Liver (tissue), 8 donors: ENCODE measurements at regions not wholly inside any gene's neighbourhood (a gene's known extent, or its start where the extent isn't known, plus 50 kb on each side); places are given as distances from the start of the nearest gene placed in this dataset.

Experiments
- DNase-seq: peaks from one replicate; pipeline ENCODE4 v3.0.0-alpha.2; 2017; ENCODE audit warnings: low spot score
- H3K27ac ChIP-seq, 2 donors: one replicate each; pipeline ENCODE4 v1.7.0; 2013; ENCODE audit warnings: inconsistent platforms in 2 of 2, low read length in 2 of 2, control low read depth in 1 of 2, low read depth in 1 of 2, mild to moderate bottlenecking in 1 of 2
- H3K27me3 ChIP-seq, 4 donors: one replicate each; pipeline versions ENCODE4 v1.6.1 to v1.7.0; 2013; ENCODE audit warnings: low read length in 3 of 4, inconsistent platforms in 1 of 4, mild to moderate bottlenecking in 1 of 4, moderate library complexity in 1 of 4; ENCODE audit not compliant: control insufficient read depth in 4 of 4, insufficient read depth in 4 of 4
- H3K36me3 ChIP-seq, 4 donors: one replicate each; pipeline versions ENCODE4 v1.6.1 to v1.7.0; 2013; ENCODE audit warnings: low read length in 3 of 4, mild to moderate bottlenecking in 3 of 4, low read depth in 1 of 4, moderate library complexity in 1 of 4; ENCODE audit not compliant: control insufficient read depth in 4 of 4, insufficient read depth in 3 of 4
- H3K4me1 ChIP-seq, 4 donors: one replicate each; pipeline versions ENCODE4 v1.6.1 to v1.7.0; 2013; ENCODE audit warnings: low read length in 3 of 4, mild to moderate bottlenecking in 3 of 4, moderate library complexity in 1 of 4; ENCODE audit not compliant: control insufficient read depth in 4 of 4, insufficient read depth in 4 of 4
- H3K4me3 ChIP-seq, 3 donors: one replicate each; pipeline versions ENCODE4 v1.6.1 to v1.7.0; 2013; ENCODE audit warnings: low read length in 3 of 3, control low read depth in 1 of 3, low read depth in 1 of 3, mild to moderate bottlenecking in 1 of 3
- H3K9ac ChIP-seq, 2 donors: one replicate each; pipeline ENCODE4 v1.7.0; 2013; ENCODE audit warnings: low read length in 2 of 2, mild to moderate bottlenecking in 2 of 2, moderate library complexity in 2 of 2, control low read depth in 1 of 2, low read depth in 1 of 2
- H3K9me3 ChIP-seq, 4 donors: one replicate each; pipeline versions ENCODE4 v1.6.1 to v1.7.0; 2013; ENCODE audit warnings: low read length in 3 of 4; ENCODE audit not compliant: control insufficient read depth in 4 of 4
- FOXA1 ChIP-seq: IDR thresholded peaks from 2 replicates; pipeline ENCODE4 v1.6.1; 2016; ENCODE audit warnings: antibody characterized with exemption
- HNF4A ChIP-seq, 2 donors: conservative IDR thresholded peaks; 2 replicates each; pipeline ENCODE4 v1.6.1; 2016; ENCODE audit warnings: antibody characterized with exemption in 2 of 2, mild to moderate bottlenecking in 2 of 2
- HNF4G ChIP-seq: IDR thresholded peaks from 2 replicates; pipeline ENCODE4 v1.6.1; 2016; ENCODE audit warnings: antibody characterized with exemption
- JUND ChIP-seq, 2 donors: IDR thresholded peaks; 2 replicates each; pipeline ENCODE4 v1.6.1; 2016; ENCODE audit warnings: antibody characterized with exemption in 2 of 2
- NR2F2 ChIP-seq: IDR thresholded peaks from 2 replicates; pipeline ENCODE4 v1.6.1; 2016; ENCODE audit warnings: antibody characterized with exemption
- RXRA ChIP-seq, 2 donors: IDR thresholded peaks; 2 replicates each; pipeline ENCODE4 v1.6.1; 2017 to 2018; ENCODE audit warnings: antibody characterized with exemption in 2 of 2, mild to moderate bottlenecking in 1 of 2
- SP1 ChIP-seq: IDR thresholded peaks from 2 replicates; pipeline ENCODE4 v1.6.1; 2018; ENCODE audit warnings: antibody characterized with exemption, mild to moderate bottlenecking
- TAF1 ChIP-seq: conservative IDR thresholded peaks from 2 replicates; pipeline ENCODE4 v1.6.1; 2016; ENCODE audit warnings: antibody characterized with exemption, mild to moderate bottlenecking
- YY1 ChIP-seq: IDR thresholded peaks from 2 replicates; pipeline ENCODE4 v1.6.1; 2016; ENCODE audit warnings: antibody characterized with exemption, mild to moderate bottlenecking
- WGBS: extraction: QIAGEN DNeasy Blood & Tissue Kit; methylation state at CpG from one replicate; pipeline ENCODE4 v1.1.7; 2013; 5-methylcytosine and 5-hydroxymethylcytosine counted together
- TF ChIP-seq, protein P1 (sequence below): IDR thresholded peaks from 2 replicates; pipeline ENCODE4 v1.6.1; 2016; ENCODE audit warnings: antibody characterized with exemption
- TF ChIP-seq, protein P2 (sequence below): IDR thresholded peaks from 2 replicates; pipeline ENCODE4 v1.6.1; 2016; ENCODE audit warnings: antibody characterized with exemption, mild to moderate bottlenecking
- TF ChIP-seq, protein P3 (sequence below): fragments of 150-350 bp; IDR thresholded peaks from 2 replicates; pipeline ENCODE4 v1.5.1; 2017; ENCODE audit warnings: improper control_type of control experiment, low read depth, low read length; ENCODE audit not compliant: missing input control
- donor health status: healthy.
- donor health status: healthy.
- donor health status: healthy.
- donor health status: healthy.
- donor health status: healthy.

DNA sequence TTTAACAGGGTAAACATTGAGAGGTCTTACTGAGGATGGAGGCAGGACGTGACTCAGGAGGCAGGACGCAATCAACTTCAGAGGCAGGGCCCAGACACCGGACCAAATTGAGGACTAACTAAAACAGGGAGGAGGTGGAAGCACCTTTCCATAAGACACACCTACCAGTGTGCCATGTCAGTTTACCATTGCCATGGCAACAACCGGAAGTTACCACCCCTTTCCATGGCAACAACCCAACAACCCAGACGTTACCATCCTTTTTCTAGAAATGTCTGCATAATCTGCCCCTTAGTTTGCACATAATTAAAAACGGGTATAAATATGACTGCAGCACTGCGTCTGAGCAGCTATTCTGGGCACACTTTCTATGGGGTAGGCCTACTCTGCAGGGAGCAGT, 53.5 kb upstream of the SOX21 start:
- TF ChIP-seq TAF1, result no peak
- TF ChIP-seq FOXA1, result no peak
- TF ChIP-seq HNF4A (conservative IDR thresholded peaks at IDR 0.05), result no peak
- no peak for TF ChIP-seq SP1
- TF ChIP-seq NR2F2, result no peak
- no peak for TF ChIP-seq RXRA (IDR thresholded peaks at IDR 0.05)
- no peak for TF ChIP-seq YY1
- TF ChIP-seq HNF4G, result no peak
- TF ChIP-seq, protein P1, sequence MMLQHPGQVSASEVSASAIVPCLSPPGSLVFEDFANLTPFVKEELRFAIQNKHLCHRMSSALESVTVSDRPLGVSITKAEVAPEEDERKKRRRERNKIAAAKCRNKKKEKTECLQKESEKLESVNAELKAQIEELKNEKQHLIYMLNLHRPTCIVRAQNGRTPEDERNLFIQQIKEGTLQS, result no peak

DNA sequence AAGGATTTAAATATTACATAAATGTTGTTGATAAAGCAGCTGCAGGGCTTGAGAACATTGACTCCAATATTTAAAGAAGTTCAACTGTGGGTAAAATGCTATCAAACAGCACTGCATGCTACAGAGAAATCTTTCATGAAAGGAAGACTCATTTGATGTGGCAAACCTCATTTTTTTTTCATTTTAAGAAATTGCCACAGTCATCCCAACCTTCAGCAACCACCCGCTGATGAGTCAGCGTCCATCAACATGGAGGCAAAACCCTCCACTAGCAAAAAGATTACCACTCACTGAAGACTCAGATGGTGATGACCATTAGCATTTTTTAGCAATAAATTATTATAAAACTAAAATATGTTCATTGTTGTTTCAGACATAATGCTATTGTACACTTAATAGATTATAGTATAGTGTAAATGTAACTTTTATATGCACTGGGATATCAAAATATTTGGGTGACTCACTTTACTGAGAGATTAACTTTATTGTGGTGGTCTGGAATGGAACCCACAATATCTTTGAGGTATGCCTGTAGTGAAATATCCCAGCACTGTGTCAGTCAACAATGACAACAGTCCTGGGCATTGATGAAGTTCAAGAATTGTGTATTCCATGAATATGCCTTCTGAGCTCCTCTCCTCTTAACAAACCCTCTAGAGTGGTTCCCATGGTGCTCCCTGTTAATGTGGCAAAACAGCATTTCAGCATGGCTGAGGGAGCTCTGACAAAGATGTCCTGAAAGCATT, 52.4 kb upstream of the SOX21 start:
- DNase-seq, result no peak
- H3K4me3 ChIP-seq, result no peak overlapping the region
- H3K36me3 ChIP-seq, result no peaks in the 10 kb centered on the region
- peaks cover 0 to 2% (median 0%) of the 10 kb centered on the region in 4 donors for H3K9me3 ChIP-seq
- H3K4me1 ChIP-seq, result no peaks in the 10 kb centered on the region
- H3K9ac ChIP-seq, result no peak overlapping the region
- whole genome bisulfite sequencing, result 83% methylated on average over 2 of the region's 2 CpGs
- TF ChIP-seq SP1, result no peak
- TF ChIP-seq, protein P2, sequence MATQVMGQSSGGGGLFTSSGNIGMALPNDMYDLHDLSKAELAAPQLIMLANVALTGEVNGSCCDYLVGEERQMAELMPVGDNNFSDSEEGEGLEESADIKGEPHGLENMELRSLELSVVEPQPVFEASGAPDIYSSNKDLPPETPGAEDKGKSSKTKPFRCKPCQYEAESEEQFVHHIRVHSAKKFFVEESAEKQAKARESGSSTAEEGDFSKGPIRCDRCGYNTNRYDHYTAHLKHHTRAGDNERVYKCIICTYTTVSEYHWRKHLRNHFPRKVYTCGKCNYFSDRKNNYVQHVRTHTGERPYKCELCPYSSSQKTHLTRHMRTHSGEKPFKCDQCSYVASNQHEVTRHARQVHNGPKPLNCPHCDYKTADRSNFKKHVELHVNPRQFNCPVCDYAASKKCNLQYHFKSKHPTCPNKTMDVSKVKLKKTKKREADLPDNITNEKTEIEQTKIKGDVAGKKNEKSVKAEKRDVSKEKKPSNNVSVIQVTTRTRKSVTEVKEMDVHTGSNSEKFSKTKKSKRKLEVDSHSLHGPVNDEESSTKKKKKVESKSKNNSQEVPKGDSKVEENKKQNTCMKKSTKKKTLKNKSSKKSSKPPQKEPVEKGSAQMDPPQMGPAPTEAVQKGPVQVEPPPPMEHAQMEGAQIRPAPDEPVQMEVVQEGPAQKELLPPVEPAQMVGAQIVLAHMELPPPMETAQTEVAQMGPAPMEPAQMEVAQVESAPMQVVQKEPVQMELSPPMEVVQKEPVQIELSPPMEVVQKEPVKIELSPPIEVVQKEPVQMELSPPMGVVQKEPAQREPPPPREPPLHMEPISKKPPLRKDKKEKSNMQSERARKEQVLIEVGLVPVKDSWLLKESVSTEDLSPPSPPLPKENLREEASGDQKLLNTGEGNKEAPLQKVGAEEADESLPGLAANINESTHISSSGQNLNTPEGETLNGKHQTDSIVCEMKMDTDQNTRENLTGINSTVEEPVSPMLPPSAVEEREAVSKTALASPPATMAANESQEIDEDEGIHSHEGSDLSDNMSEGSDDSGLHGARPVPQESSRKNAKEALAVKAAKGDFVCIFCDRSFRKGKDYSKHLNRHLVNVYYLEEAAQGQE, result no peak
- TF ChIP-seq, protein P1, result no peak
- TF ChIP-seq YY1, result no peak
- TF ChIP-seq RXRA (IDR thresholded peaks at IDR 0.05), result no peak
- no peak for TF ChIP-seq FOXA1
- TF ChIP-seq, protein P3, sequence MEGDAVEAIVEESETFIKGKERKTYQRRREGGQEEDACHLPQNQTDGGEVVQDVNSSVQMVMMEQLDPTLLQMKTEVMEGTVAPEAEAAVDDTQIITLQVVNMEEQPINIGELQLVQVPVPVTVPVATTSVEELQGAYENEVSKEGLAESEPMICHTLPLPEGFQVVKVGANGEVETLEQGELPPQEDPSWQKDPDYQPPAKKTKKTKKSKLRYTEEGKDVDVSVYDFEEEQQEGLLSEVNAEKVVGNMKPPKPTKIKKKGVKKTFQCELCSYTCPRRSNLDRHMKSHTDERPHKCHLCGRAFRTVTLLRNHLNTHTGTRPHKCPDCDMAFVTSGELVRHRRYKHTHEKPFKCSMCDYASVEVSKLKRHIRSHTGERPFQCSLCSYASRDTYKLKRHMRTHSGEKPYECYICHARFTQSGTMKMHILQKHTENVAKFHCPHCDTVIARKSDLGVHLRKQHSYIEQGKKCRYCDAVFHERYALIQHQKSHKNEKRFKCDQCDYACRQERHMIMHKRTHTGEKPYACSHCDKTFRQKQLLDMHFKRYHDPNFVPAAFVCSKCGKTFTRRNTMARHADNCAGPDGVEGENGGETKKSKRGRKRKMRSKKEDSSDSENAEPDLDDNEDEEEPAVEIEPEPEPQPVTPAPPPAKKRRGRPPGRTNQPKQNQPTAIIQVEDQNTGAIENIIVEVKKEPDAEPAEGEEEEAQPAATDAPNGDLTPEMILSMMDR, result no peak
- TF ChIP-seq JUND (IDR thresholded peaks at IDR 0.05), result no peak
- no peak overlapping the region for H3K27ac ChIP-seq
- H3K27me3 ChIP-seq, result peaks cover 0 to 6% (median 0%) of the 10 kb centered on the region in 4 donors

More for the DNA sequence above, 53.5 kb upstream of the SOX21 start:
- H3K4me3 ChIP-seq, result no peak overlapping the region
- H3K9ac ChIP-seq, result no peak overlapping the region
- H3K9me3 ChIP-seq, result peaks cover 0 to 2% (median 0%) of the 10 kb centered on the region in 4 donors
- H3K27ac ChIP-seq, result no peak overlapping the region
- H3K4me1 ChIP-seq, result no peaks in the 10 kb centered on the region
- peaks cover 0 to 6% (median 0%) of the 10 kb centered on the region in 4 donors for H3K27me3 ChIP-seq
- H3K36me3 ChIP-seq, result no peaks in the 10 kb centered on the region
- no peak for DNase-seq
- WGBS, result 79% methylated on average over 7 of the region's 7 CpGs
